ENCODE measurements at regions not wholly inside any gene's neighbourhood (a gene's known extent, or its start where the extent isn't known, plus 50 kb on each side); places are given as distances from the start of the nearest gene placed in this dataset.

DNA sequence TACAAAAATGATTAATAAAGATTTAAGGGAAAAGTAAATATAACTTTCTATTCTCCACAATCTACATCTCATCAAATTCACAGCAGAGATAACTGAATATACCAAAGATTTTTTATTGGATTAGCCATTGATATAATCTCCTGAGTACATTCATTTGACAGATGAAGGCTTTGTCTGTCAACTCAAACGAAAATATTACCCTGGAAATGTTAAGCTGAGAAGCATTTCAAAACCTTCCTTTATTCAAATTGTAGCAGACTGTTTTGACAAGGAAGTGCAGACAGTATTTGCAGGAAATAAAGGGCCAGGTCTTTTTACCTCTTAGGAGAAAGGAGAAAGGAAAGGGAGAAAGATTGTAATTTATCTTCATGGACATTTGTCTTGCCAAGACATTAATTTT is 473.5 kb downstream of the TMEM182 start:
- Histone ChIP-seq H3K4me2 (no peak overlapping the region), H3K9ac (no peak overlapping the region), H3K36me3 (no peaks in the 10 kb centered on the region), H3K4me3 (no peak overlapping the region), H3K27ac (no peak overlapping the region), H3K9me3 (replicated peaks in 1 of 11) (no peaks in the 10 kb centered on the region; a peak in 1 of 22 replicates), H3K27me3 (no peaks in the 10 kb centered on the region), H4K20me1 (no peaks in the 10 kb centered on the region), H3K4me1 (no peaks in the 10 kb centered on the region)
- TF ChIP-seq Cebpa-rat (IDR thresholded peaks at IDR 0.05), result no peak

DNA sequence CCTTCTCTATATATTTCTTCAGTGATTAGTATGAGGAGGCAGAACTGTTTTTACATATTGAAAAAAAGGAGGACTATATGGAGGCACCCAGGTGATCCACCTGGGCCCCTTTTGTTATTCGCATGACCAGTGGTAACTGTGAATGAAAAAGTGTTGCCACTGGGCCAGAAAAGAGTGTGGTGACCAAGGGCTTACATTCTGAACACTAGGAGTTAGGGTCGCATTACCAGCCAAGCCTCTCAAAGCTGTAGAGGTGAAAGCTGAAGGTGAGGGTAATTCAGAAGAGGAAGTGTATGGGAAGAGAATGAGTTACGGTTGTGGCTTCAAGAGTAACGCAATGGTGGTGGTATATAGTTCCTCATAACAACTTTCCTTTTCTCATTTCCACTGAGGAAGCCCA is 487.6 kb downstream of the TMEM182 start:
- Histone ChIP-seq H3K36me3 (no peaks in the 10 kb centered on the region), H3K4me1 (peaks cover 0 to 6% (median 0%) of the 10 kb centered on the region in 10 experiments; a peak in 3 of 20 replicates), H3K4me3 (no peak overlapping the region), H3K27me3 (no peaks in the 10 kb centered on the region), H4K20me1 (no peaks in the 10 kb centered on the region), H3K9me3 (replicated peaks in 1 of 11) (no peaks in the 10 kb centered on the region), H3K27ac (no peak overlapping the region), H3K9ac (no peak overlapping the region), H3K4me2 (no peak overlapping the region)
- no peak for TF ChIP-seq Cebpa-rat (IDR thresholded peaks at IDR 0.05)

DNA sequence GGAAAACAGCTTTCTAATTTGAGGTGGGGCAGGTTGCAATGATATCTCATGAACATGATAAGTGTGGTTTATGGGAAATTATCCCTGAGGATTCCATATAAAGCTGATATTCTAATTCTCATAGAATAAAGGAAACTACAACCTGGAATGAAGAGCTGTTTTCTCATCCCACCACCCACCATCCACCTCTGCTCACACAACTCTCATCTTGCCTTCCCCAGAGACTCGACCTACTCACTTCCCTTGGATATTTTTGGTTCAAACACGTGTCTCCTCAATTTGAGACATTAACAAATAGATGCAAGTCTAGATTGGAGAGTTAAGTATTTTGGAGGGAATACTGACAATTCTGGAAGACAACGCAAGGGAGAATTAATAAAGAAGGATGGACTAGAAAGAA is 490.9 kb downstream of the TMEM182 start:
- Histone ChIP-seq H4K20me1 (no peaks in the 10 kb centered on the region), H3K9ac (no peak overlapping the region), H3K9me3 (replicated peaks in 1 of 11) (no peaks in the 10 kb centered on the region), H3K36me3 (no peaks in the 10 kb centered on the region), H3K4me1 (peaks cover 0 to 6% (median 0%) of the 10 kb centered on the region in 10 experiments; a peak in 3 of 20 replicates), H3K4me2 (peak overlapping the region in 3 of 11 experiments; percentile 4 to 17 (median 6); a peak in 1 of 22 replicates), H3K27me3 (no peaks in the 10 kb centered on the region), H3K4me3 (no peak overlapping the region), H3K27ac (no peak overlapping the region)
- TF ChIP-seq Cebpa-rat (IDR thresholded peaks at IDR 0.05), result no peak

DNA sequence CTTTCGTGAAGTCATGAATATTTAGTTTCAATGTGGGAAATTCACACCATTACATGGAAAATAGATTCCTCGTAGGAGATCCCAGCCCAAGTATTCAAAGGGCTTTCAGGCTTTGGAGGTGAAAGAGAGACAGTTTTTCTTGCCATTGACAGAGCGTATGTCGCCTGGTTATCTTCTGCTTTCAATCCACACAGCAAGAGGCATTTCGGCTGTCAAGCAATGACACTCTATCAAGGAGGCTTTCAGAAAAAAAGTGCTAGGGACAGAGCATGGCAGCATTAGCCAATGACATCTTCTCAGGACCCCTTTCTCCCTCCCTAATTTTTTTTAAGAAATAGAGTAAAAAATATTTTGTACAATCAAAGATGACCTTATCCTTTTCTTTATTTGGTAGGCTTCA is 492.8 kb downstream of the TMEM182 start:
- H3K4me3 ChIP-seq, result no peak overlapping the region
- no peaks in the 10 kb centered on the region for H3K9me3 ChIP-seq (replicated peaks in 1 of 11)
- H3K4me2 ChIP-seq, result no peak overlapping the region
- H3K27me3 ChIP-seq, result no peaks in the 10 kb centered on the region
- no peaks in the 10 kb centered on the region for H3K36me3 ChIP-seq
- TF ChIP-seq Cebpa-rat (IDR thresholded peaks at IDR 0.05), result no peak
- H4K20me1 ChIP-seq, result no peaks in the 10 kb centered on the region
- peaks cover 0 to 6% (median 0%) of the 10 kb centered on the region in 10 experiments; a peak in 3 of 20 replicates for H3K4me1 ChIP-seq
- no peak overlapping the region for H3K27ac ChIP-seq
- no peak overlapping the region for H3K9ac ChIP-seq

DNA sequence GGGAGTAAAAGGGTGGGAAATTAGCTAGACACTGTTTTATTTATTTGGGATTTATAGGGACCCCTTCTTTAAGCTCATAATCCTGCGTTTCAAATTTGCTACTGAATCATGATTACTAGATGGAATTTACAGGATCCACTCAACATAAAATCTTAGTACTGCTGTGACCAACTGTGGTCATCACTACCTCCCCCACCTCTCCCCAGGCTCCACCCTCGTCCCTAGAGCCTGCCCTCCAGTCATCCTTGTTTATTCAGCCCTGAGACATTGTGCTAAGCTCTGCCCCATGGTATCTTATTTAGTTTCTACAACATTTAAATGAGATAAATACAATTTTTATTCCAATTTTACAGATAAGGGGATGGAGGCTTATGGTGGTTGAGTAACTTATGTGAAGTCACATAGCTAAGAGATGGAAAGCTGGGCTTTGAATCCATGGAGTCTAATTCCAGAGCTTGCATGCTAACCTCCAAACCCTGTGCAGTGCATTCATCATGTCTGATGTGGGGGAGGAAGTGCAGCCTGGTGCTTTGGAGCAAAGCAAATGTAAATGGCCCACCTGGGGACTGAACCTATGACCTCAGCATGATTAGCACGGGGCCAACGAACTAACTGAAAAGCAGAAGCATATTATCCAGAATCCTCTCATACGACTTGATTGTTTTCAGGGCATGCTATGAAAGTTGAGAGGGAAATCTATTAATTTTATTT is 502.4 kb downstream of the TMEM182 start:
- H3K36me3 ChIP-seq, result no peaks in the 10 kb centered on the region
- no peaks in the 10 kb centered on the region for H3K4me1 ChIP-seq
- H3K27ac ChIP-seq, result no peak overlapping the region
- H3K27me3 ChIP-seq, result no peaks in the 10 kb centered on the region
- H3K4me2 ChIP-seq, result no peak overlapping the region
- no peaks in the 10 kb centered on the region for H3K9me3 ChIP-seq (replicated peaks in 1 of 11)
- no peaks in the 10 kb centered on the region for H4K20me1 ChIP-seq
- no peak overlapping the region for H3K9ac ChIP-seq
- H3K4me3 ChIP-seq, result no peak overlapping the region
- no peak for TF ChIP-seq Cebpa-rat (IDR thresholded peaks at IDR 0.05)

DNA sequence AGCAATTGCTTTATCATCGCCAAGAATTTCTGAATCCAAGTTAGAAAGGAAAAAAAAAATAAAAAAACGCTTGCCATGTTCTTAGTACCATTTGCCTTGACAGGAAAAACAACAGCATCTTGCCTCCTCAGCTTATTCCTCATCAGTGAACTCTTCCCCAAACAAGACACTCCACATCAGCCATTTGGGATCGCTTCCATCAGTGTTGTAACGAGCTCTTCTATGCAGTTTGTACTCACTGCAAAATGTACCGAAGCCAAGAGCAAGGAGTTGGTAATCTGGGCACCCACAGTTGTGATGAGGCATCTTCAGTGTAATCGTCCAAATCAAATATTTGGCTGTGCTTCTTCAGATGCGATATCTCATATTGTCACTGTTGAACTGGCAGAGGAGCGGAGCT is 503.7 kb downstream of the TMEM182 start:
- H3K27me3 ChIP-seq, result no peaks in the 10 kb centered on the region
- H3K9me3 ChIP-seq (replicated peaks in 1 of 11), result no peaks in the 10 kb centered on the region
- no peaks in the 10 kb centered on the region for H4K20me1 ChIP-seq
- no peak for TF ChIP-seq Cebpa-rat (IDR thresholded peaks at IDR 0.05)
- H3K4me1 ChIP-seq, result no peaks in the 10 kb centered on the region
- no peak overlapping the region for H3K27ac ChIP-seq
- H3K9ac ChIP-seq, result no peak overlapping the region
- H3K36me3 ChIP-seq, result no peaks in the 10 kb centered on the region
- no peak overlapping the region for H3K4me2 ChIP-seq
- H3K4me3 ChIP-seq, result no peak overlapping the region

DNA sequence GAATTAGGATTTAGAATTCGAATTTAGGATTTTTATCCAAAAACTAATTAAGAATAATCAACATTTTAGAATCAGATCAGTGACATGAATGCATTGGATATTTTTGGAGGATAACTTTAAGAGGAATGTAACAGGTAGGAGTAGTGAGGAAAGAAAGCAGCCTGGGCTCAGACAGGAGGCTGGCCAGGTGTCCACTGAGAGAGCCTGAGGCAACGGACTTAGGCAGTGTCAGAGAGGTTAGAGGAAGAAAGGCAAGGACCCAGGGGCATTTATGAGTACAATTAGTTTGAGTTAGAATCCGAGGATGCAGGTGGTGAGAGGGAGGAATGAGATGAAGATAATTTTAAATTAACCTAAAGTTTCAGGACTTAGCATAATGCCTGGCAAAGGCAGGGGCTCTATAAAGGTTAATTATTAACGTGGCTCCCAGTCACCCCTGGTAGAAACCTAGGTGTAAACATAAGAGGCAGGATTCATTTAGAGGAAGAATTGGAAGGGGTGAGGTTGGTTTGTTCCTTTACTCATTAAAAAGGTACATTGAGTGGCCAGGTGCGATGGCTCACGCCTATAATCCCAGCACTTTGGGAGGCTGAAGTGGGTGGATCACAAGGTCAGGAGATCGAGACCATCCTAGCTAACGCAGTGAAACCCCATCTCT is 507.1 kb downstream of the TMEM182 start:
- Histone ChIP-seq H3K27ac (no peak overlapping the region), H3K4me3 (no peak overlapping the region), H3K4me2 (no peak overlapping the region), H3K36me3 (no peaks in the 10 kb centered on the region), H3K4me1 (no peaks in the 10 kb centered on the region), H3K9me3 (replicated peaks in 1 of 11) (peaks cover 4 to 15% (median 13%) of the 10 kb centered on the region in 11 experiments; a peak in 17 of 22 replicates), H3K9ac (no peak overlapping the region), H3K27me3 (no peaks in the 10 kb centered on the region), H4K20me1 (no peaks in the 10 kb centered on the region)
- no peak for TF ChIP-seq Cebpa-rat (IDR thresholded peaks at IDR 0.05)

DNA sequence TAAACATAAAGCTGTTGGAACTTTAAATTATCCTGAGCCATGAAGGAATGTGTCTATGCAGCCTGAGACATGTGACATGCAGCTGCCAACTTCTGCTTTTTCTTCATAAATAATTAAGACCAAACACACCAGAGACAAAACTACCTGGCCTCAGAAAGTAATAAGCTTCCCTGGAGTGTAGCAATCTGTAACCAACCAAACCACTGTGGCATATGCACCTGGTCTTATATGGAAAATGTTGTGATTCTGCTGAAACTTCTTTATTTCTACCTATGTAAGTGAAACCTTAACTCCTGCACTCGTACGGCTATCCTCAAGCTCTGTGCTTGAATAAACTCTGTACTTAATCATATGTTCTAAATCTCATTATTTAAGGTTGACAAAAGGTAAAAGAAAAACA is 515.0 kb downstream of the TMEM182 start:
- Histone ChIP-seq H3K4me3 (no peak overlapping the region), H4K20me1 (no peaks in the 10 kb centered on the region), H3K4me1 (peaks cover 0 to 11% (median 0%) of the 10 kb centered on the region in 10 experiments; a peak in 1 of 20 replicates), H3K27me3 (no peaks in the 10 kb centered on the region), H3K9ac (no peak overlapping the region), H3K9me3 (replicated peaks in 1 of 11) (peaks cover 6 to 18% (median 15%) of the 10 kb centered on the region in 11 experiments; a peak in 17 of 22 replicates), H3K4me2 (no peak overlapping the region), H3K27ac (no peak overlapping the region), H3K36me3 (no peaks in the 10 kb centered on the region)
- TF ChIP-seq Cebpa-rat (IDR thresholded peaks at IDR 0.05), result no peak

DNA sequence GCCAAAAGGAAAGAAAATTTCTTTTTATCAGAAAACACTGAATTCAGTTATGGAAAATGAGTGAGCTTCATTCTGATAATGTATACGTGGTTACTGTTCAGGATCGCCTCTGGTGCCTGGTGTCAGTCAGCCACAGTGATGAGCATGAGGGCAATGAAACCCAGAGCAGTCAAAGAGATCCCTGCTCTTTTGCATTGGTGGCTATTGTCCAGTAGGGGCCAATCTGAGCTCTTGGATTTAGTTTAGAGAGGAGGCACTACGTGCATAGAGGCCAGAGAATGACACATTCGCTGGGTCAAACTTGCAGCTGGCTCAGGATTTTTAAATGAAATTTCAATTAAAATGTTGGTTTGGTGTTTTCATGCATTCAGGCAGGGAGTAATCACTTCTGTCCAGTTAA is 522.9 kb downstream of the TMEM182 start:
- Histone ChIP-seq H3K9ac (no peak overlapping the region), H3K4me2 (no peak overlapping the region), H3K36me3 (no peaks in the 10 kb centered on the region), H3K27me3 (no peaks in the 10 kb centered on the region), H3K4me3 (no peak overlapping the region), H3K27ac (no peak overlapping the region), H4K20me1 (no peaks in the 10 kb centered on the region), H3K4me1 (no peaks in the 10 kb centered on the region), H3K9me3 (replicated peaks in 1 of 11) (no peaks in the 10 kb centered on the region)
- no peak for TF ChIP-seq Cebpa-rat (IDR thresholded peaks at IDR 0.05)

DNA sequence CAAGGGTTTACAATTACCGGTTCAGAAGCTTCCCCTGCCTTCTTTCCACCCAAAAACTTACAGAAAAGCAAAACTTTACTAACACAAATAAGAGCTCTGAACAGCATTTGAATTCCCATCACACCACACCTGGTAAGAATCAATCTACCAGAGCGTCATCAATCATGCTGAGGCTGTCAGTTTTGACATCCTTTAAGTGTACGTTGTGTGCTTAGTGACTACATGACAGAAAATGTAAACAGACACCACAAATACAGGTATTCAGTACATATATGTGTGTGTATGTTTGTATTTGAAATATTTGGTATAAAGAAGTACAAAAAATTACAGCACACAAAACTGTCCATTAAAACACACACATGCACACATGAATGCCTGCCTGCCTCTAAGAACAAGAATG is 523.5 kb downstream of the TMEM182 start:
- Histone ChIP-seq H3K36me3 (no peaks in the 10 kb centered on the region), H3K9me3 (replicated peaks in 1 of 11) (no peaks in the 10 kb centered on the region), H3K27me3 (no peaks in the 10 kb centered on the region), H4K20me1 (no peaks in the 10 kb centered on the region), H3K27ac (no peak overlapping the region), H3K4me1 (no peaks in the 10 kb centered on the region), H3K9ac (no peak overlapping the region), H3K4me2 (no peak overlapping the region), H3K4me3 (no peak overlapping the region)
- TF ChIP-seq Cebpa-rat (IDR thresholded peaks at IDR 0.05), result no peak
